AML-193 (cell line): ENCODE measurements at regions not wholly inside any gene's neighbourhood (a gene's known extent, or its start where the extent isn't known, plus 50 kb on each side); places are given as distances from the start of the nearest gene placed in this dataset.

Experiments used
- DNase-seq, 2 experiments: peaks; one replicate each; lab custom pipeline; 2025; lab: John Stamatoyannopoulos, UW

GRCh38 chr10:107409522-107409921, 245.0 kb upstream of the SORCS1 start:
- DNase-seq, result peak; percentile 25 to 30

DNA sequence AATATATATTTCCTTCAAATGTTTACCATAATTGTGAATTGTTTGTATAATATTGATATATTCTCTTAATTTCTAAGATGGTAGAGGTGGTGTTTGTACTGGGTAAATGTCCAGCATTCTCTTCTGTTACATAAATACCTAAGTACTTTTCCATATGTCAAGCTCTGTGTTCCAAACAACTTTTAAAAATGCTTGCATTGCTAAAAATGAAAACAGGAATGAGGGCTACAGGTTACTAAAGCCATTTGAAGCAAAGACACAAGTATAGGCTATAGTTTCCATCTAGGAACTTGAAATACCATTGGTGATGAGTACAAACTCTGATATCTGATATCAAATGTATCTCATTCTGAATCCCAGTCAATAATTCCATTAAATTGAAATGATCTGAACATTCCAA, 233.6 kb upstream of the SORCS1 start:
- no peak for DNase-seq

DNA sequence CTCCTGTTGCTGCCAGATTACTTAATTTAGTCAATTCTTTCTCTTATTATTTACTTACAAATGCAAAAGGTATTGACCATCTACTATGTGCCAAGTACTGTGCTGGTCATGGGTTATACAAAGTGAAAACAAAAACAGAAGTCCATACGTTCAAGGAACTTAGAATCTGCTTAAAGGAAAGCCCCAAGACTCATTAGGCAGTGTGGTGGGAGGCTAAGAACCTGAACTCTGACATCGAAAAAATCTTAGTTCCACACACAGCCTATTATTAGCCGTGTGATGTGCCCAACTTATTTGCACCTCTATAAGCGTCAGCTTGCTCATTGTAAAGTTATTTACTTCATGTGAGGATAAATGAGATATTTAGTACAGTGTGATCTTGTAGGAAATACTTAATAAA, 227.4 kb upstream of the SORCS1 start:
- no peak for DNase-seq

DNA sequence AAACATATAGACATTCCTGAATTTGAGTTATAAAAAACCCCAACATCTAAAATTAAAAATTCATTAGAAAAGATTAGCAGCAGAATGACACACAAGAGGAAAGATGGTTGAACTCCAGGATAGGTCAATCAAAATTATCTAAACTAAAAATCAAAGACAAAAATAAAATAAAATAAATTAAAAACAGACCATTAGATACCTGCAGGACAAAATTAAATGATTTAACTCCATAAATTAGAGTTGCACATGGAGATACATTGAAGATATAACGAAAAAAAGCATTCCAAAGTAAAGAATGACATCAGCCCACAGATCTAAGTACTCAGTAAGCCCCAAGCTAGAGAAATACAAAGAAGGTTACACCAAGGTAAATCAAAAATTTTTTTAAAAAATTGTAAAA, 226.1 kb upstream of the SORCS1 start:
- DNase-seq, result no peak

DNA sequence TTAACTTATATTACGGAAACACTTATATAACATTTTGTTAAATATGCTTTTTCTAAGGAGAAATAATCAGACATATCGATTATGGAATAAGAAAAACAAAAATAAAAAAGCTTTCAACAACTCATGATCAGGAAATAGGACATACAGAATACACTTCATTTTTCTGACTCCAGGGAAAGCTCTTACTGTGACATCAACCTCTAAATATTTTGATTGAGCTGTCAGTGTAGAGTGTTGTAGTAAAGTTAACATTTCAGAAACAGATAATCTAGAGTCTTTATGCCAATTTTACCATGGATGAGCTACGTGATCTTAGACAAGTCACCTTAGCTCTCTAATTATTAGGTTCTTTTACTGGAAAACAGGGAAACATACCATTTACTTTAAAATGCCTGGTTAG, 218.9 kb upstream of the SORCS1 start:
- no peak for DNase-seq

GRCh38 chr10:107379601-107380000, 215.1 kb upstream of the SORCS1 start:
- no peak for DNase-seq

GRCh38 chr10:107371801-107372200, 207.3 kb upstream of the SORCS1 start:
- DNase-seq, result no peak

GRCh38 chr10:107364872-107365271, 200.4 kb upstream of the SORCS1 start:
- DNase-seq, result no peak

DNA sequence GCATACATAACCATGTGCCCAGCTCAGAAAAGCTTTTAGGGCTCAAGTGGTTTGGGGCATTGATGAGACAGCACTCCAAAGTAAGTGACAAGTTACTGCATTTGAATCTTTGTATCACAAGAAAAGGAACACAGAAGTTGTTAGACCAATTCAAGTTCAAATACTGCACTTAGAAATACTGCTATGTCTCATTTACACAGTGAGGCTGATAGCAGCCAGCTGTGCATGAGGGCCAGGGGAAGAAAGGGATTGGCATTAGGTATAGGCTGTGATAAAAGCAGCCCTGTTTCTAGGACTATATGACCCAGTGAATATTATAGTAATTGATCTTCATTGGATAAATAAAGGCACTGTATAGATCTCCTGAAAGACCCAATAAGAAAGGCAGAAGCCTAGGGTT, 197.8 kb upstream of the SORCS1 start:
- no peak for DNase-seq

DNA sequence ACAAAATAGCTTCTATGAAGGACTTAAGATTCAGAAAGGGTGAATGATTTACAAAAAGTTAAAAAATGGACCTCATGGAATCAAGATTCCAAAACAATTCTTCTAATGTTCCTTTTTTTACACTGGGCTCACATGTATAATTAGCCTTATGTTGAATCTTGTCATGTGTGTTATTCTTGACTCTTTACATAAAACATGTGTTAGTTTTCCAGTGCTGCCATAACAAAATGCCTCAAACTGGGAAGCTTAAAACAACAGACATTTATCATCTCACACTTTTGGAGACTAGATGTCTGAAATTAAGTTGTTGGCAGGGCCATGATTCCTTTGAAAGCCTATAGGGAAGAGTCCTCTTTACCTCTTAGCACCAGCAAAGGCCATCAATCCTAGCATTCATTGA, 192.5 kb upstream of the SORCS1 start:
- no peak for DNase-seq

DNA sequence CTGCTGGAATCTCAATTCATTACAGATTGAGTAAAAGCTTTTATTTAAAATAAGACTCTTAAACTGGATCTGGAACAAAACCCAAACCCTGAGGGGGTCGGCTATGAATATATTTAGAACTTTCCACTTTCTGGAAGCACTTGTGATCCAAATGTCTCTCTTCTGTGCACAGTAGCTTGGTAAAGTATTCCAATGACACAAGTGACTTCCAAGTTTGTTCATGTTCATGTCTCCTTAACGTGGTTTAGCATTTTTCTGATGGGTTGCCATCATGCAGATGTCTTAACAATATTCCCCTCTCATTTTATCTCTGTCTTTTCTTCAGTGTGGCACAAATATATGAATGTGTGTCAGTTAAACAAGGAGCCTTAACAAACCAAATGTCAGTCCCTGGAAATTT, 191.9 kb upstream of the SORCS1 start:
- DNase-seq, result no peak

DNA sequence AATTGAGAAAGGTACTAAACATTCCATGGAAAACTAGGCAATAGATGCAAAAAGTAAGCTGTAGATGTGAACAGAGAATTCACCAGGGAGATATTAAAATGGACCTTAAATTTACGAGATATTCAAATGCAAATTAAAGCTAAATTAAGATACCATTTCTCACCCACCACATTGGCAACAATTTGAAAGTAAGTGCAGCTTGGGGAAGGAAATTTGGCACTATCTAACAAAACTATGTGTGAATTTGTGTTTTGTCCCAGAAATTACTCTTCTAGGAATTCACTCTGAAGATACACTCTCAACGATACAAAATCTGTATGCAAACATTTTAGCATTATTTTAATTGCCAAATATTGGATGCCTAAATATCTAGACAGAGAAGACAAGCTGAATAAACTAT, 178.2 kb upstream of the SORCS1 start:
- DNase-seq, result no peak

DNA sequence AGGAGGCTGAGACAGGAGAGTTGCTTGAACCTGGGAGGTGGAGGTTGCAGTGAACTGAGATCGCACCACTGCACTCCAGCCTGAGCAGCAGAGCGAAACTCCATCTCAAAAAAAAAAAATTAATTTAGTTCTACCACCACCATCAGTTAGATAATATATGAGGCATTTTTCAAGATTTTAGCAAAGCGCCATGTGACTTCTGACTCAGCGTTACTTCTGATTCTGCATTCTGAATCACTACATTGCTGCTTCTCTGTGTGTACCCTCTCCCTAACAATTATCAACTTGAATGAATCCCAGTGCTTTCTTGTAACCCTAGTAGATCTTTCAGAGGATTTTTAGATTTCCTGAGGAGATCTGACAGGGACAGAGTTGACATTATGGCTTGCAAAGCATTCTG, 176.8 kb upstream of the SORCS1 start:
- DNase-seq, result no peak

- no peak for DNase-seq
Observed at GRCh38 chr10:107340326-107340725, 175.8 kb upstream of the SORCS1 start.

GRCh38 chr10:107336061-107336460, 171.6 kb upstream of the SORCS1 start:
- no peak for DNase-seq

- DNase-seq, result no peak
Observed at GRCh38 chr10:107317592-107317991, 153.1 kb upstream of the SORCS1 start.

- DNase-seq, result no peak
Observed at GRCh38 chr10:107303203-107303602, 138.7 kb upstream of the SORCS1 start.

- no peak for DNase-seq
Observed at GRCh38 chr10:107299606-107300005, 135.1 kb upstream of the SORCS1 start.

GRCh38 chr10:107284187-107284586, 119.7 kb upstream of the SORCS1 start:
- no peak for DNase-seq

DNA sequence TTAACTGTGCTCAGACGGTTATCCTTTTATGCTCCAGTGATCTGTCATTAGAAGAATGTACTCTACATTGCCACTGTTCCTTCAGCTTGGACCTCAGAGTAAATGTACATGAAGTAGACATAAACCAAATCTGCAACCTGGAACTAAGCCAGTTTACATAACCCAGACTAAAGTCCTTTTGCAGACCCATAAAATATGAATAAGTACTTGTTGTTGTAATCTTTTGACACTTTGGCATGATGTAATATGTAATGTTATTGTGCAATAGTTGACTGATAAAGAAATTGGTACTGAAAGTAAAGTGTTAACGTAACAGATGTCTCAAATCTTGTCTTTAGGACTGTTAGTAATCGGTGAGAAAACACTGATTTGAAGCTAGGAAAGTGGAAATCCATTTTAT, 115.8 kb upstream of the SORCS1 start:
- no peak for DNase-seq

DNA sequence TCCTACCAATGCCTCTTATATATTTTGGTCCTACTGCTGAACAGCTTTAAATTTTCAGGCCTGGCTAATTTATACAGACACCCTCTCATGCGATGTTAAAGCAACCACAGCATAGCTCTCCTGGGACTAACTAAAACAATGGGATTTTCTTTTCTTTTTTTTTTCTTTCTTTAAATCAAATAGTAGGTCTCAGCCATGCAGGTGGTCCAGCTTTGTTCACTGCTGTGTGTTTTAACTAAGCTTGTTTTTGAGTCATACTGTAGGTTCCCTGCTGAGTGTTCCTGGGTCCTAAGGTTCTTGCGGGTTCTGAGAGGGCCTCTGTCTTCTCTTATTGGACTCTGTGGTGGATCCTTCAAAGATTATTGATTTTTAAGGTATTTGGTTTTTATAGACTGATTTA, 113.1 kb upstream of the SORCS1 start:
- no peak for DNase-seq

- DNase-seq, result no peak
Observed at GRCh38 chr10:107275806-107276205, 111.3 kb upstream of the SORCS1 start.

GRCh38 chr10:107269626-107270025, 105.1 kb upstream of the SORCS1 start:
- DNase-seq, result no peak

DNA sequence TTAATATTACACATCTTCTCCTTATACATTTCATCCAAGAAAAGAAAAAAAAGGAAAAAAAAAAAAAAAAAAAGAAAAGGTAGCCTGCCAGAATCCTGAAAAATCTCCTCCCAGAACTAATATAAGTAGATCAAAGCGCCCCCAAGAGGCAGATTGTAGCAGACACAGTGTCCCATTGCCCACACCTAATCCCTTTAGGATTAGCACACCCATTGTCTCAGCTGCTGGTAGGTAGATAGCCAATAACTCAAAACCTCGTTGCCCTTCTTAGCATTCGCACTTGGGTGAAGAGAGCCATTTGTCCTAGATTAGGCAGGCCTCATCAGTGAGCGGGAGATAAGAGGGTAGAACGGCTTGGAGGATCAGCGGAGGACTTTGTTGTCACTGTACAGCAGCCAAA, 100.2 kb upstream of the SORCS1 start:
- peak in 1 of 2 experiments; percentile 12 for DNase-seq

- DNase-seq, result no peak
Observed at GRCh38 chr10:107244122-107244521, 79.6 kb upstream of the SORCS1 start.
